CD4-positive, alpha-beta T cell treated with Interleukin-4 for 4 hours (primary cell): ENCODE measurements at regions not wholly inside any gene's neighbourhood (a gene's known extent, or its start where the extent isn't known, plus 50 kb on each side); places are given as distances from the start of the nearest gene placed in this dataset.
A peak's percentile ranks its signal among the peaks of the same experiment; 100 is the strongest.
"Not testable (repeated sequence)": the region's sequence is repeated elsewhere in the genome, so short reads cannot be mapped to it uniquely, and the experiment has no call there.

Experiments used
- DNase-seq: peaks from one replicate; pipeline ENCODE4 v3.0.0-alpha.2; 2020

GRCh38 chr16:79403534-79403933 is 197.0 kb downstream of the MAF start:
- no peak for DNase-seq

- no peak for DNase-seq
Observed at GRCh38 chr16:79402920-79403319, 197.6 kb downstream of the MAF start.

GRCh38 chr16:79402356-79402755 is 198.2 kb downstream of the MAF start:
- DNase-seq: no peak

GRCh38 chr16:79401782-79402181 is 198.8 kb downstream of the MAF start:
- no peak for DNase-seq

- no peak for DNase-seq
Observed at GRCh38 chr16:79401157-79401556, 199.4 kb downstream of the MAF start.

GRCh38 chr16:79400462-79401149 is 199.9 kb downstream of the MAF start:
- DNase-seq: no peak

- DNase-seq: no peak
Observed at GRCh38 chr16:79395591-79395990, 204.9 kb downstream of the MAF start.

GRCh38 chr16:79394206-79394605 is 206.3 kb downstream of the MAF start:
- DNase-seq: no peak

GRCh38 chr16:79393564-79393963 is 207.0 kb downstream of the MAF start:
- DNase-seq: no peak

GRCh38 chr16:79393127-79393526 is 207.4 kb downstream of the MAF start:
- no peak for DNase-seq

GRCh38 chr16:79392081-79392480 is 208.5 kb downstream of the MAF start:
- DNase-seq: no peak

GRCh38 chr16:79391395-79391794 is 209.1 kb downstream of the MAF start:
- no peak for DNase-seq

- DNase-seq: no peak
Observed at GRCh38 chr16:79390481-79391051, 210.0 kb downstream of the MAF start.

GRCh38 chr16:79388396-79388795 is 212.1 kb downstream of the MAF start:
- no peak for DNase-seq

GRCh38 chr16:79386299-79386698 is 214.2 kb downstream of the MAF start:
- no peak for DNase-seq

GRCh38 chr16:79381603-79382042 is 218.9 kb downstream of the MAF start:
- DNase-seq: peak; percentile 23

- peak; percentile 65 for DNase-seq
Observed at GRCh38 chr16:79380995-79381602, 219.4 kb downstream of the MAF start.

- no peak for DNase-seq
Observed at GRCh38 chr16:79379095-79379494, 221.4 kb downstream of the MAF start.

- not testable (repeated sequence) for DNase-seq
Observed at GRCh38 chr16:79377082-79377481, 223.5 kb downstream of the MAF start.

- no peak for DNase-seq
Observed at GRCh38 chr16:79375351-79375750, 225.2 kb downstream of the MAF start.

GRCh38 chr16:79372503-79373184 is 227.9 kb downstream of the MAF start:
- peak; percentile 41 for DNase-seq

- DNase-seq: peak; percentile 46
Observed at GRCh38 chr16:79370736-79371135, 229.8 kb downstream of the MAF start.

GRCh38 chr16:79369796-79370195 is 230.7 kb downstream of the MAF start:
- DNase-seq: no peak

- no peak for DNase-seq
Observed at GRCh38 chr16:79367822-79368221, 232.7 kb downstream of the MAF start.
